PC-9 (cell line): ENCODE measurements at regions not wholly inside any gene's neighbourhood (a gene's known extent, or its start where the extent isn't known, plus 50 kb on each side); places are given as distances from the start of the nearest gene placed in this dataset.

Source experiments
- CTCF ChIP-seq: fragments of 200-600 bp; sonication (generic); conservative IDR thresholded peaks from 2 replicates; pipeline ENCODE4 v1.6.1; 2017; ENCODE audit warnings: mixed run types, antibody characterized with exemption, mild to moderate bottlenecking, moderate library complexity
- EZH2 ChIP-seq: fragments of 200-600 bp; sonication (generic); IDR thresholded peaks from 2 replicates; pipeline ENCODE4 v1.8.0; 2017; ENCODE audit warnings: antibody characterized with exemption, low read depth

GRCh38 chr10:30518907-30519306, 84.9 kb downstream of the MAP3K8 start:
- no peak for TF ChIP-seq CTCF
- no peak for TF ChIP-seq EZH2
